WI38 (cell line): ENCODE measurements at regions not wholly inside any gene's neighbourhood (a gene's known extent, or its start where the extent isn't known, plus 50 kb on each side); places are given as distances from the start of the nearest gene placed in this dataset.

Source experiments
- H3K4me3 ChIP-seq: 2 replicates; pipeline ENCODE4 v1.5.1; 2011; ENCODE audit warnings: low read depth, mild to moderate bottlenecking, control low read depth, low read length
- TF ChIP-seq, protein P1 (sequence below): IDR thresholded peaks from 2 replicates; pipeline ENCODE4 v1.5.1; 2012; ENCODE audit warnings: low read depth, mild to moderate bottlenecking, control low read depth, low read length

DNA sequence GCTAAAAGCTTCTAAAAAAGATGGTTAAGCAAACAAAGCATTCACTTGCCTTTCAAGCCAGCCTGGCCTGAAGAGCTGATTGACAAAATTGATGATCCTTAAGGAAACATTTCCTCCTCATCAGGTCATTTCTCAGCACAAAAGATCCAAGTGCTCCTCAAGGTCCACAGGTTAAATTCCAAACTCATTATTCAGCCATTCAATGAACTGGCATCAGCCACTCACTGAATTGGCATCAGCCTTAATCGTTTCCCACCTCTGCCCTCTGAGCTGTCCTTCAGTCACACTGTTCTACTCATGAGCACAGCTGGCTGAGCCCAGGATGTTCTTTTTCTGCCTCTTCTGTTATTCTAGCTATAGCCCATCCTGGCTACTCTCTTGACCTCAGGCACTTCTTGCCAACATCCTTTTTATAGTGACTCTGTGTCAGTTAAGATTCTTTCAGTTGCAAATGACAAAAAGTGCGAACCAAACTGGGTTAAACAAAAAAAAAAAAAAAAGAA lies 147.5 kb downstream of the RAB11FIP2 start:
- no peak overlapping the region for H3K4me3 ChIP-seq
- TF ChIP-seq, protein P1, sequence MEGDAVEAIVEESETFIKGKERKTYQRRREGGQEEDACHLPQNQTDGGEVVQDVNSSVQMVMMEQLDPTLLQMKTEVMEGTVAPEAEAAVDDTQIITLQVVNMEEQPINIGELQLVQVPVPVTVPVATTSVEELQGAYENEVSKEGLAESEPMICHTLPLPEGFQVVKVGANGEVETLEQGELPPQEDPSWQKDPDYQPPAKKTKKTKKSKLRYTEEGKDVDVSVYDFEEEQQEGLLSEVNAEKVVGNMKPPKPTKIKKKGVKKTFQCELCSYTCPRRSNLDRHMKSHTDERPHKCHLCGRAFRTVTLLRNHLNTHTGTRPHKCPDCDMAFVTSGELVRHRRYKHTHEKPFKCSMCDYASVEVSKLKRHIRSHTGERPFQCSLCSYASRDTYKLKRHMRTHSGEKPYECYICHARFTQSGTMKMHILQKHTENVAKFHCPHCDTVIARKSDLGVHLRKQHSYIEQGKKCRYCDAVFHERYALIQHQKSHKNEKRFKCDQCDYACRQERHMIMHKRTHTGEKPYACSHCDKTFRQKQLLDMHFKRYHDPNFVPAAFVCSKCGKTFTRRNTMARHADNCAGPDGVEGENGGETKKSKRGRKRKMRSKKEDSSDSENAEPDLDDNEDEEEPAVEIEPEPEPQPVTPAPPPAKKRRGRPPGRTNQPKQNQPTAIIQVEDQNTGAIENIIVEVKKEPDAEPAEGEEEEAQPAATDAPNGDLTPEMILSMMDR, result no peak

DNA sequence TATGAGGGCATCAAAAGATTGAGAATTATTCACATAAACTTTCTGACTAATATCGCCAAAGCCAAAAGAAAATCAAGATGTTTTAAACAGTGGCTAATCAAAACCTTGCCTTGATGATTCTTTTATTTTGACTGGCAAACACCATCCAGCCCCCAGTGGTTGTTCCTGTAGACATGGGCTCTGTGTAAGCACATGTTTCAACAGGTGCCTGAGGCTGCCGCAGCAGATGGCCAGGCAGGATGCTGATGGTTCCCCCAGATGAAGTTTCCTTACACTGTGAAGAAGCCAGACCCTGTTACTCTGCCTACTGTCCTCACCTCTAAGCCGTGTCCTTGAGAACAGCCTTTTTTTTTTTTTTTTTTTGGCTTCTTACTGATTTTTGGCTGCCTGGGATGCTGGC lies 146.5 kb downstream of the RAB11FIP2 start:
- H3K4me3 ChIP-seq, result no peak overlapping the region
- TF ChIP-seq, protein P1, result no peak

DNA sequence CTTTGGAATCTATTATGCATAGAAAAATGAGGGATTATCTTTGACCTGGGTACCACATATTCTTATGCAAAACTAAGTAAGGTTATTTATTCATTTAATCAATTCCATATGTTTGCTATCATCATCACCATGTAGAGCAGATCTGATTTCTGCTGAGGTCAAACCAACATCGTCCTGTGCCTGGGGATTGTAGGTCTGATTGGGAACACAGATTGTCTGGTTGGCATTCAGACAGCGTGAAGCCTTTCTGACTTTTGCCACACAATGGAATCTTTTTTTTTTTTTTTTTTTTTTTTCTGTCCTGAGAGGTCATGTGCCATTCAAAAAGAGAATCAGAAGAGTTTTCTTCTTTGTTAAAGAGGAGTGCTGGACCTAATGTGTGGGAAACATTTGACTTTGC lies 142.9 kb downstream of the RAB11FIP2 start:
- H3K4me3 ChIP-seq, result no peak overlapping the region
- TF ChIP-seq, protein P1, result no peak

DNA sequence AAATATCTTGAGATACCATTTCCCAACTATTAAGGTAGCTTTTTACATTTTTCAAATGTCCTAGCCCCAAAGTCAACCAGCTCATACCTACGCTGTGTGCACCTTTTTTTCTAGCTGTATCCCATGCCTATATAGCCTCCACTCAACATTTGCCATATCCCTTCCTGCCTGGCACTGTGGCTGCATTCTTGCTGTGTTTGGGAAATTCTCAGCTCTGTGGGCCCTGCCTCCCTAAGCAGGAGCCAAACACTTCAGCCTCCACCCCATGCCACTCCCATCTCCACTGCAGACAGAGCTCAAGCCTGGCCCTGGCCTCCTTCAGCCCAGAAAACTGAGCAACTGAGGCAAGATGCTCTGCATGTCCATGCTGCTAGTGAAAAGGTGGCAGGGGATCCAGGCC lies 141.3 kb downstream of the RAB11FIP2 start:
- no peak overlapping the region for H3K4me3 ChIP-seq
- TF ChIP-seq, protein P1, result no peak

DNA sequence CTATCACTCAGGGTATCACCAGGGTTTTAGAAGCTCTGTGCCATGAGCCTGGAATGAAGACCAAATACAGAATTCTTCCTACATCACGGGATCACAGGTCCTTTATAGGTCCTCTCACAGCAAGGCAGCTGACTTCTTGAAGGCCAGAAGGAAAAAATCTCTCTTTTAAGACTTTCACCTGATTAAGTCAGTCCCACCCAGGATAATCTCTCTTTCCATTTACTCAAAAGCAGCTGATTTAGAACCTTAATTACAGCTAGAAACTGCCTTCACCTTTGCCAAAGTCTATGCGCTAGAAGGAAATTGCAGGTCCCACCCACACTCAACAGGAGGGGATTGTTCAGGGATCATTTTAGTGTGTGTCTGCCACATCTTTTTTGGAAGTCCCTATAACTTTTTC lies 135.1 kb downstream of the RAB11FIP2 start:
- H3K4me3 ChIP-seq, result no peak overlapping the region
- TF ChIP-seq, protein P1, result no peak

DNA sequence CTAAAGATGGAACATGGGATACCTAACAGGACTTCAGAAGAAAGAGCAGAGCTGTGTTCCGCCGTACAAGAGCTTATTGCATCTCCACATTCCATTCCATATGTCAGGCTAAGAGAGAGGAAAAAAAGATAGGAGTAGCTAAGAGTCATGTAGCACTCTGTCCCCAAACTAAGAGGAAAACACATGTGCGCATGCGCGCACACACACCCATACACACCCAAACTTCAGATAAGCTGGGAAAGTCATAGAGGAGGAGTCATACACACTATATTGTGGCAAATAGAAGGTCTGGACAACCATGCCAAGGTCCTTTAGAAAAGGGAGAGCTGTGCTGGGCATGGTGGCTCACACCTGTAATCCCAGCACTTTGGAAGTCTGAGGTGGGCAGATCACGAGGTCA lies 132.4 kb downstream of the RAB11FIP2 start:
- no peak overlapping the region for H3K4me3 ChIP-seq
- TF ChIP-seq, protein P1, result no peak

DNA sequence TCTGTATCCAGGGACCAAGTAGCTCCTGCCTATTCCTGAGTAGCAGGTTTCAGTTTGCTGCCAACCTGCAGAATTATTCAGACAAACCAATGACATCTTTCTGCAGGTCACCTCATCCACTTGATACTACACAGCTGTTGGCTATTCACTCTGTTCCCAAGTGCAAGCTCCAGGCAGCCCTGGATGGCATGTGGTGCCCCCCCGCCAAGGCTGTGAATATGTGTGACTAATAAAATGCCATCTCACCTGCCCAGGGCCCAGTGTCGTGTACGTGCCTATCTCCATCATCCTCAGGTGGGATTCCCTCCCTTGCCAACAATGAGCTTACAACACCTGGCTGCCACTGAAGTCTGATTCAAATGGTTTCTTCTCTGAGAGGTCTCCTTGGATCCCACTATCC lies 125.8 kb downstream of the RAB11FIP2 start:
- TF ChIP-seq, protein P1, result no peak
- no peak overlapping the region for H3K4me3 ChIP-seq
